ENCODE measurements at regions not wholly inside any gene's neighbourhood (a gene's known extent, or its start where the extent isn't known, plus 50 kb on each side); places are given as distances from the start of the nearest gene placed in this dataset.
A peak's percentile ranks its signal among the peaks of the same experiment; 100 is the strongest.
"Not testable (repeated sequence)": the region's sequence is repeated elsewhere in the genome, so short reads cannot be mapped to it uniquely, and the experiment has no call there.

DNA sequence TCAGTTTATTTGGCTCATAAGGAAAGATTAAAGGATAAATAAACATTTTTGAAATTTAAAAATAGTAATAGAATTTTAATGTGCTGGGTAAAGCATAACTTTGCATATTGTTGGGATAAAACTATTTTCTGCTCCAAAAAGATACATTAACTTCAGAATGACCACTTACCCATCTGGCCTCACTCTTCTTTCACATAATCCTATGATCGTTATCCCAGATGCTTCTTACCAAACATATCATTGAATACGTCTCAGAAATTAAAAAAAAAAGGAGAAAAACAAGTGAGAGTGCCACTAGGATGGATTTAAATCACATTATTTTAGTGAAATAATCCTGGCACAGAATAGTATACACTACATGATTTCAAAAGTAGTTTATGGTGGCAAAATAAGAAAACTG is 677.5 kb upstream of the ZWINT start:
- no TSS peak for BruUV-seq (replicated peaks)
- no peak overlapping the region for H3K27ac ChIP-seq (ENCODE audit: low read depth, low read length, poor library complexity, severe bottlenecking)
- H2AFZ ChIP-seq (ENCODE audit: low read length) = no peak overlapping the region
- H3K9me3 ChIP-seq (ENCODE audit: low read length) = no peaks in the 10 kb centered on the region
- no peak overlapping the region for H3K4me2 ChIP-seq (ENCODE audit: low read length)
- POLR2A ChIA-PET = no interaction called here
- H3K4me3 ChIP-seq (ENCODE audit: low read depth, low read length, poor library complexity, severe bottlenecking) = no peak overlapping the region
- CTCF ChIA-PET (ENCODE audit: unreplicated experiment) = no interaction called here
- no peaks in the 10 kb centered on the region for H4K20me1 ChIP-seq (ENCODE audit: insufficient read depth, low read length)
- intact Hi-C loops (cut with micrococcal nuclease; ENCODE audit: unreplicated experiment) = no loop called here
- DNase-seq (ENCODE audit: low spot score) = no peak
- no peaks in the 10 kb centered on the region for H3K9me2 ChIP-seq (ENCODE audit: insufficient read depth, low read length)
- H3K4me1 ChIP-seq (ENCODE audit: insufficient read depth, low read length, poor library complexity, severe bottlenecking) = no peaks in the 10 kb centered on the region
- no peaks in the 10 kb centered on the region for H3K36me3 ChIP-seq (ENCODE audit: insufficient read depth, low read length)
- no peak for TF ChIP-seq EZH2phosphoT487 (IDR thresholded peaks at IDR 0.05; ENCODE audit: borderline replicate concordance, low read depth, low read length)
- TF ChIP-seq, protein P1, sequence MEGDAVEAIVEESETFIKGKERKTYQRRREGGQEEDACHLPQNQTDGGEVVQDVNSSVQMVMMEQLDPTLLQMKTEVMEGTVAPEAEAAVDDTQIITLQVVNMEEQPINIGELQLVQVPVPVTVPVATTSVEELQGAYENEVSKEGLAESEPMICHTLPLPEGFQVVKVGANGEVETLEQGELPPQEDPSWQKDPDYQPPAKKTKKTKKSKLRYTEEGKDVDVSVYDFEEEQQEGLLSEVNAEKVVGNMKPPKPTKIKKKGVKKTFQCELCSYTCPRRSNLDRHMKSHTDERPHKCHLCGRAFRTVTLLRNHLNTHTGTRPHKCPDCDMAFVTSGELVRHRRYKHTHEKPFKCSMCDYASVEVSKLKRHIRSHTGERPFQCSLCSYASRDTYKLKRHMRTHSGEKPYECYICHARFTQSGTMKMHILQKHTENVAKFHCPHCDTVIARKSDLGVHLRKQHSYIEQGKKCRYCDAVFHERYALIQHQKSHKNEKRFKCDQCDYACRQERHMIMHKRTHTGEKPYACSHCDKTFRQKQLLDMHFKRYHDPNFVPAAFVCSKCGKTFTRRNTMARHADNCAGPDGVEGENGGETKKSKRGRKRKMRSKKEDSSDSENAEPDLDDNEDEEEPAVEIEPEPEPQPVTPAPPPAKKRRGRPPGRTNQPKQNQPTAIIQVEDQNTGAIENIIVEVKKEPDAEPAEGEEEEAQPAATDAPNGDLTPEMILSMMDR (conservative IDR thresholded peaks at IDR 0.05; ENCODE audit: low read length) = no peak
- H3K79me2 ChIP-seq (ENCODE audit: insufficient read depth, low read depth, low read length) = no peaks in the 10 kb centered on the region

GRCh38 chr10:57035310-57035709 is 674.3 kb upstream of the ZWINT start:
- TF ChIP-seq EZH2phosphoT487 (IDR thresholded peaks at IDR 0.05; ENCODE audit: borderline replicate concordance, low read depth, low read length) = no peak
- TF ChIP-seq, protein P1 (conservative IDR thresholded peaks at IDR 0.05; ENCODE audit: low read length) = no peak
- no peaks in the 10 kb centered on the region for H3K79me2 ChIP-seq (ENCODE audit: insufficient read depth, low read depth, low read length)
- H3K36me3 ChIP-seq (ENCODE audit: insufficient read depth, low read length) = no peaks in the 10 kb centered on the region
- DNase-seq (ENCODE audit: low spot score) = no peak
- H3K27ac ChIP-seq (ENCODE audit: low read depth, low read length, poor library complexity, severe bottlenecking) = no peak overlapping the region
- no TSS peak for BruUV-seq (replicated peaks)
- POLR2A ChIA-PET = interaction anchor here (0.6 to 1.0 kb wide), 2 partner anchors 85 to 268 kb away, joined by 3 to 4 read pairs; no protein-coding TSS in a partner anchor
- CTCF ChIA-PET (ENCODE audit: unreplicated experiment) = no interaction called here
- H3K4me1 ChIP-seq (ENCODE audit: insufficient read depth, low read length, poor library complexity, severe bottlenecking) = no peaks in the 10 kb centered on the region
- H3K9me2 ChIP-seq (ENCODE audit: insufficient read depth, low read length) = no peaks in the 10 kb centered on the region
- no peaks in the 10 kb centered on the region for H3K9me3 ChIP-seq (ENCODE audit: low read length)
- intact Hi-C loops (cut with micrococcal nuclease; ENCODE audit: unreplicated experiment) = no loop called here
- H3K4me3 ChIP-seq (ENCODE audit: low read depth, low read length, poor library complexity, severe bottlenecking) = no peak overlapping the region
- H4K20me1 ChIP-seq (ENCODE audit: insufficient read depth, low read length) = no peaks in the 10 kb centered on the region
- no peak overlapping the region for H2AFZ ChIP-seq (ENCODE audit: low read length)
- H3K4me2 ChIP-seq (ENCODE audit: low read length) = no peak overlapping the region

GRCh38 chr10:57032301-57032700 is 671.2 kb upstream of the ZWINT start:
- CTCF ChIA-PET (ENCODE audit: unreplicated experiment); POLR2A ChIA-PET; H3K9me3 ChIP-seq (ENCODE audit: low read length); H3K36me3 ChIP-seq (ENCODE audit: insufficient read depth, low read length); H3K27ac ChIP-seq (ENCODE audit: low read depth, low read length, poor library complexity, severe bottlenecking); H3K4me2 ChIP-seq (ENCODE audit: low read length); BruUV-seq (replicated peaks); H3K9me2 ChIP-seq (ENCODE audit: insufficient read depth, low read length); intact Hi-C loops (cut with micrococcal nuclease; ENCODE audit: unreplicated experiment); H2AFZ ChIP-seq (ENCODE audit: low read length); H3K4me3 ChIP-seq (ENCODE audit: low read depth, low read length, poor library complexity, severe bottlenecking); H3K4me1 ChIP-seq (ENCODE audit: insufficient read depth, low read length, poor library complexity, severe bottlenecking); H3K79me2 ChIP-seq (ENCODE audit: insufficient read depth, low read depth, low read length); H4K20me1 ChIP-seq (ENCODE audit: insufficient read depth, low read length): not testable (repeated sequence)
- DNase-seq (ENCODE audit: low spot score) = peak; percentile 43
- TF ChIP-seq, protein P1 (conservative IDR thresholded peaks at IDR 0.05; ENCODE audit: low read length) = peak; percentile 64
